ENCODE measurements at regions not wholly inside any gene's neighbourhood (a gene's known extent, or its start where the extent isn't known, plus 50 kb on each side); places are given as distances from the start of the nearest gene placed in this dataset.

DNA sequence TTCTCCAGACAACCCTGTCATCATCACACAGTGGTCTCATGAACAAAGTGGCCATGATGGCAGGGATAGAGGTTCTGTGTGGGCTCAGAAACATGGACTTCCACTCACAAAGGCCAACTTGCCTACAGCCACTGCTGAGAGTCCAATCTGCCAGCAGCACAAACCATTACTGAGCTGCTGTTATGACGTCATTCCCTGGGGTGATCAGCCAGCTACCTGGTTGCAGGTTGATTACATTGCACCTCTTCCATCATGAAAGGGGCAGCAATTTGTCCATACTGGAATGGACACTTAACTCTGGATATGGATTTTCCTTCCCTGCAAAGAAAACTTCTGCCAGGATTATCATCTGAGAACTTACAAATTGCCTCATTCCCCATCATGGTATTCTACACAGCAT is 1275.9 kb downstream of the TYW1 start:
- Histone ChIP-seq H3K27ac (ENCODE audit: low read depth in 1 of 3, low read length in 2 of 3) (no peak overlapping the region), H3K4me3 (ENCODE audit: low read depth in 1 of 3, low read length in 3 of 3) (no peak overlapping the region), H3K9me3 (ENCODE audit: control insufficient read depth in 2 of 2, insufficient read depth in 1 of 2, low read depth in 1 of 2, low read length in 1 of 2) (peaks cover 0 to 1% of the 10 kb centered on the region in 2 donors), H3K36me3 (ENCODE audit: control insufficient read depth in 3 of 3, insufficient read depth in 2 of 3, low read depth in 1 of 3, low read length in 3 of 3) (no peaks in the 10 kb centered on the region), H3K4me1 (ENCODE audit: control insufficient read depth in 3 of 3, insufficient read depth in 2 of 3, low read depth in 1 of 3, low read length in 2 of 3) (no peaks in the 10 kb centered on the region), H3K27me3 (ENCODE audit: control insufficient read depth in 3 of 3, insufficient read depth in 3 of 3, low read length in 3 of 3) (no peaks in the 10 kb centered on the region)
- 84 to 89% (median 85%) methylated on average over 1 of the region's 1 CpG for WGBS, 3 donors
- no peak for DNase-seq
- FAIRE-seq = no peak

- no peaks in the 10 kb centered on the region for H3K4me1 ChIP-seq (ENCODE audit: control insufficient read depth in 3 of 3, insufficient read depth in 2 of 3, low read depth in 1 of 3, low read length in 2 of 3)
- peaks cover 0 to 5% of the 10 kb centered on the region in 2 donors for H3K9me3 ChIP-seq (ENCODE audit: control insufficient read depth in 2 of 2, insufficient read depth in 1 of 2, low read depth in 1 of 2, low read length in 1 of 2)
- FAIRE-seq = no peak
- 73 to 80% (median 73%) methylated on average over 7 of the region's 7 CpGs for WGBS, 3 donors
- H3K36me3 ChIP-seq (ENCODE audit: control insufficient read depth in 3 of 3, insufficient read depth in 2 of 3, low read depth in 1 of 3, low read length in 3 of 3) = no peaks in the 10 kb centered on the region
- no peak overlapping the region for H3K27ac ChIP-seq (ENCODE audit: low read depth in 1 of 3, low read length in 2 of 3)
- no peak overlapping the region for H3K4me3 ChIP-seq (ENCODE audit: low read depth in 1 of 3, low read length in 3 of 3)
- no peaks in the 10 kb centered on the region for H3K27me3 ChIP-seq (ENCODE audit: control insufficient read depth in 3 of 3, insufficient read depth in 3 of 3, low read length in 3 of 3)
- DNase-seq = no peak
Measured at GRCh38 chr7:68276725-68277124, 1280.1 kb downstream of the TYW1 start.

DNA sequence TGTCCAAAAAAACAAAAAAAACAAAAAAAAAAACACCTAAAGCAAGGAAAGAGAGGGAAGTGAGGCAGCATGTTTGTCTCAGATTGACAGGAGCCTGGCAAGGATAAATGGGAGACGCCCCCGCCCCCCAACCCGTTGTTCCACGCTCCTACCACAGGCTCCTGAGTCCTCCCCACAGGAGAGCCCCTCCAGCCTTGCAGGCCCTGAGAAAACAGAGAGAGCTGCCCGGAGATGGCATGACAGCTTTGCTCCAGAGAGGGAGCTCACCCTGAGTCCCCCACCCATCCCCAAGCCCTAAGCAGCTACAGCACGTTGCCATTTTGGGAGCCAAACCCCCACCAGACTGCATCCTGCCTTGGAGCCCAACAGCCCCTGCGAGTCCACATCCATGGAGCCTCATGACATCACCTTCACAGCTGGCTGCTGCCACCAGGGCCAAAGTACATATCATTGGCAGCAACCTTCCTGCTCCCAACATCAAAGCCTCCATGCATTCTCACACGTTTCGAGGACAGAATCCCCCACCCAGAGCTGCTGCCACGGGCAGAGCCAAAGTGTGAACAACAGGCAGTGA is 1283.3 kb downstream of the TYW1 start:
- no peak for FAIRE-seq

GRCh38 chr7:68280931-68281330 is 1284.3 kb downstream of the TYW1 start:
- H3K36me3 ChIP-seq (ENCODE audit: control insufficient read depth in 3 of 3, insufficient read depth in 2 of 3, low read depth in 1 of 3, low read length in 3 of 3) = no peaks in the 10 kb centered on the region
- FAIRE-seq (no peak), DNase-seq (no peak)
- H3K4me1 ChIP-seq (ENCODE audit: control insufficient read depth in 3 of 3, insufficient read depth in 2 of 3, low read depth in 1 of 3, low read length in 2 of 3) = no peaks in the 10 kb centered on the region
- no peaks in the 10 kb centered on the region for H3K27me3 ChIP-seq (ENCODE audit: control insufficient read depth in 3 of 3, insufficient read depth in 3 of 3, low read length in 3 of 3)
- WGBS, 3 donors = 62 to 81% (median 75%) methylated on average over 3 of the region's 3 CpGs
- H3K9me3 ChIP-seq (ENCODE audit: control insufficient read depth in 2 of 2, insufficient read depth in 1 of 2, low read depth in 1 of 2, low read length in 1 of 2) = peaks cover 0 to 5% of the 10 kb centered on the region in 2 donors
- no peak overlapping the region for H3K27ac ChIP-seq (ENCODE audit: low read depth in 1 of 3, low read length in 2 of 3)
- no peak overlapping the region for H3K4me3 ChIP-seq (ENCODE audit: low read depth in 1 of 3, low read length in 3 of 3)

More for the DNA sequence above, 1283.3 kb downstream of the TYW1 start:
- WGBS, 3 donors = 50 to 63% (median 50%) methylated on average over 10 of the region's 10 CpGs
- Histone ChIP-seq H3K36me3 (ENCODE audit: control insufficient read depth in 3 of 3, insufficient read depth in 2 of 3, low read depth in 1 of 3, low read length in 3 of 3) (no peaks in the 10 kb centered on the region), H3K4me1 (ENCODE audit: control insufficient read depth in 3 of 3, insufficient read depth in 2 of 3, low read depth in 1 of 3, low read length in 2 of 3) (no peaks in the 10 kb centered on the region), H3K27ac (ENCODE audit: low read depth in 1 of 3, low read length in 2 of 3) (no peak overlapping the region), H3K4me3 (ENCODE audit: low read depth in 1 of 3, low read length in 3 of 3) (no peak overlapping the region), H3K9me3 (ENCODE audit: control insufficient read depth in 2 of 2, insufficient read depth in 1 of 2, low read depth in 1 of 2, low read length in 1 of 2) (peaks cover 0 to 5% of the 10 kb centered on the region in 2 donors), H3K27me3 (ENCODE audit: control insufficient read depth in 3 of 3, insufficient read depth in 3 of 3, low read length in 3 of 3) (no peaks in the 10 kb centered on the region)
- DNase-seq = no peak

GRCh38 chr7:68288144-68288593 is 1291.5 kb downstream of the TYW1 start:
- H3K27me3 ChIP-seq (ENCODE audit: control insufficient read depth in 3 of 3, insufficient read depth in 3 of 3, low read length in 3 of 3) = no peaks in the 10 kb centered on the region
- DNase-seq = no peak
- no peak for FAIRE-seq

DNA sequence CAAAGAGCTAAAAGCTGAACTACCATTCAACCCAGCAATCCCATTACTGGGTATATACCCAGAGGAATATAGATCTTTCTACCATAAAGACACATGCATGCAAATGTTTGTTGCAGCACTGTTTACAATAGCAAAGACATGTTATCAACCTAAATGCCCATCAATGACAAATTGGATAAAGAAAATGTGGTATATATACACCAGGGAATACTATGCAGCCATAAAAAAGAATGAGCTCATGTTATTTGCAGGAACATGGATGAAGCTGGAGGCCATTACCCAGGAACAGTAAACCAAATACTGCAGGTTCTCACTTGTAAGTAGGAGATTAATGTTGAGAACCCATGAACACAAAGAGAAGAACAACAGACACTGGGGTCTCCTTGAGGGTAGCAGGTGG is 1295.1 kb downstream of the TYW1 start:
- no peaks in the 10 kb centered on the region for H3K9me3 ChIP-seq (ENCODE audit: control insufficient read depth in 2 of 2, insufficient read depth in 1 of 2, low read depth in 1 of 2, low read length in 1 of 2)
- FAIRE-seq = no peak
- no peak overlapping the region for H3K27ac ChIP-seq (ENCODE audit: low read depth in 1 of 3, low read length in 2 of 3)
- no peak for DNase-seq
- H3K27me3 ChIP-seq (ENCODE audit: control insufficient read depth in 3 of 3, insufficient read depth in 3 of 3, low read length in 3 of 3) = no peaks in the 10 kb centered on the region
- H3K36me3 ChIP-seq (ENCODE audit: control insufficient read depth in 3 of 3, insufficient read depth in 2 of 3, low read depth in 1 of 3, low read length in 3 of 3) = no peaks in the 10 kb centered on the region
- no peak overlapping the region for H3K4me3 ChIP-seq (ENCODE audit: low read depth in 1 of 3, low read length in 3 of 3)
- H3K4me1 ChIP-seq (ENCODE audit: control insufficient read depth in 3 of 3, insufficient read depth in 2 of 3, low read depth in 1 of 3, low read length in 2 of 3) = no peaks in the 10 kb centered on the region

More at GRCh38 chr7:68288144-68288593, 1291.5 kb downstream of the TYW1 start:
- H3K36me3 ChIP-seq (ENCODE audit: control insufficient read depth in 3 of 3, insufficient read depth in 2 of 3, low read depth in 1 of 3, low read length in 3 of 3) = no peaks in the 10 kb centered on the region
- H3K27ac ChIP-seq (ENCODE audit: low read depth in 1 of 3, low read length in 2 of 3) = no peak overlapping the region
- WGBS, 3 donors = 69 to 91% (median 91%) methylated on average over 4 of the region's 4 CpGs
- H3K4me3 ChIP-seq (ENCODE audit: low read depth in 1 of 3, low read length in 3 of 3) = no peak overlapping the region
- H3K4me1 ChIP-seq (ENCODE audit: control insufficient read depth in 3 of 3, insufficient read depth in 2 of 3, low read depth in 1 of 3, low read length in 2 of 3) = no peaks in the 10 kb centered on the region
- H3K9me3 ChIP-seq (ENCODE audit: control insufficient read depth in 2 of 2, insufficient read depth in 1 of 2, low read depth in 1 of 2, low read length in 1 of 2) = no peaks in the 10 kb centered on the region

- Histone ChIP-seq H3K4me1 (ENCODE audit: control insufficient read depth in 3 of 3, insufficient read depth in 2 of 3, low read depth in 1 of 3, low read length in 2 of 3) (no peaks in the 10 kb centered on the region), H3K9me3 (ENCODE audit: control insufficient read depth in 2 of 2, insufficient read depth in 1 of 2, low read depth in 1 of 2, low read length in 1 of 2) (no peaks in the 10 kb centered on the region), H3K27me3 (ENCODE audit: control insufficient read depth in 3 of 3, insufficient read depth in 3 of 3, low read length in 3 of 3) (no peaks in the 10 kb centered on the region), H3K36me3 (ENCODE audit: control insufficient read depth in 3 of 3, insufficient read depth in 2 of 3, low read depth in 1 of 3, low read length in 3 of 3) (no peaks in the 10 kb centered on the region), H3K4me3 (ENCODE audit: low read depth in 1 of 3, low read length in 3 of 3) (no peak overlapping the region), H3K27ac (ENCODE audit: low read depth in 1 of 3, low read length in 2 of 3) (no peak overlapping the region)
- DNase-seq (no peak), FAIRE-seq (no peak)
- 43 to 76% (median 71%) methylated on average over 4 of the region's 4 CpGs for WGBS, 3 donors
Measured at GRCh38 chr7:68295386-68295785, 1298.8 kb downstream of the TYW1 start.

GRCh38 chr7:68304536-68304935 is 1293.7 kb upstream of the AUTS2 start:
- H3K9me3 ChIP-seq (ENCODE audit: control insufficient read depth in 2 of 2, insufficient read depth in 1 of 2, low read depth in 1 of 2, low read length in 1 of 2) = no peaks in the 10 kb centered on the region
- H3K4me3 ChIP-seq (ENCODE audit: low read depth in 1 of 3, low read length in 3 of 3) = no peak overlapping the region
- no peak for DNase-seq
- H3K36me3 ChIP-seq (ENCODE audit: control insufficient read depth in 3 of 3, insufficient read depth in 2 of 3, low read depth in 1 of 3, low read length in 3 of 3) = no peaks in the 10 kb centered on the region
- no peak for FAIRE-seq
- H3K27ac ChIP-seq (ENCODE audit: low read depth in 1 of 3, low read length in 2 of 3) = no peak overlapping the region
- H3K27me3 ChIP-seq (ENCODE audit: control insufficient read depth in 3 of 3, insufficient read depth in 3 of 3, low read length in 3 of 3) = no peaks in the 10 kb centered on the region
- WGBS, 3 donors = 54 to 88% (median 87%) methylated on average over 2 of the region's 2 CpGs
- no peaks in the 10 kb centered on the region for H3K4me1 ChIP-seq (ENCODE audit: control insufficient read depth in 3 of 3, insufficient read depth in 2 of 3, low read depth in 1 of 3, low read length in 2 of 3)

DNA sequence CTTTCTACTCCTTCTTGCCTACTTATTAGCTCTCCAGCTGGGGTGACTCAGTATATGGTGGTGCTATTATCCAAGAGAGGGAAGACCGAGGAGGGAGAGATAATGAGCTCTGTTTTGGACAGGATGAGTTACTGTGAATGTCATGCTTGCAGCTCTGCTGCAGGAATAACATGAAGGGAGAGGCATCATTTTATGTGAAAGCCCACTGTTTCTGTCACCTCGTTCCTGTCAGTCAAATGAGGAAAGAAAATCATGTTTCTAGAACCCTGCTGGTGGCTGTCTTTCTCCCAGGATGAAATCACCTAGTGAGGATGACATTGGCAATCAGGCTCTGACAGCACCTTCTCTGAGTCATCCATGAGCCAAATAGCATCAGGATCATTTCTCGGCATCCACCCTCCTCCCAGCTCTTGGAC is 1291.6 kb upstream of the AUTS2 start:
- H3K27ac ChIP-seq (ENCODE audit: low read depth in 1 of 3, low read length in 2 of 3) = no peak overlapping the region
- H3K27me3 ChIP-seq (ENCODE audit: control insufficient read depth in 3 of 3, insufficient read depth in 3 of 3, low read length in 3 of 3) = no peaks in the 10 kb centered on the region
- 56 to 61% (median 56%) methylated on average over 3 of the region's 3 CpGs for WGBS, 3 donors
- no peaks in the 10 kb centered on the region for H3K4me1 ChIP-seq (ENCODE audit: control insufficient read depth in 3 of 3, insufficient read depth in 2 of 3, low read depth in 1 of 3, low read length in 2 of 3)
- H3K9me3 ChIP-seq (ENCODE audit: control insufficient read depth in 2 of 2, insufficient read depth in 1 of 2, low read depth in 1 of 2, low read length in 1 of 2) = no peaks in the 10 kb centered on the region
- DNase-seq = no peak
- no peak overlapping the region for H3K4me3 ChIP-seq (ENCODE audit: low read depth in 1 of 3, low read length in 3 of 3)
- H3K36me3 ChIP-seq (ENCODE audit: control insufficient read depth in 3 of 3, insufficient read depth in 2 of 3, low read depth in 1 of 3, low read length in 3 of 3) = no peaks in the 10 kb centered on the region
- FAIRE-seq = no peak

Data from small intestine (tissue), 7 donors.